ENCODE measurements at regions not wholly inside any gene's neighbourhood (a gene's known extent, or its start where the extent isn't known, plus 50 kb on each side); places are given as distances from the start of the nearest gene placed in this dataset.
"Not testable (repeated sequence)": the region's sequence is repeated elsewhere in the genome, so short reads cannot be mapped to it uniquely, and the experiment has no call there.

DNA sequence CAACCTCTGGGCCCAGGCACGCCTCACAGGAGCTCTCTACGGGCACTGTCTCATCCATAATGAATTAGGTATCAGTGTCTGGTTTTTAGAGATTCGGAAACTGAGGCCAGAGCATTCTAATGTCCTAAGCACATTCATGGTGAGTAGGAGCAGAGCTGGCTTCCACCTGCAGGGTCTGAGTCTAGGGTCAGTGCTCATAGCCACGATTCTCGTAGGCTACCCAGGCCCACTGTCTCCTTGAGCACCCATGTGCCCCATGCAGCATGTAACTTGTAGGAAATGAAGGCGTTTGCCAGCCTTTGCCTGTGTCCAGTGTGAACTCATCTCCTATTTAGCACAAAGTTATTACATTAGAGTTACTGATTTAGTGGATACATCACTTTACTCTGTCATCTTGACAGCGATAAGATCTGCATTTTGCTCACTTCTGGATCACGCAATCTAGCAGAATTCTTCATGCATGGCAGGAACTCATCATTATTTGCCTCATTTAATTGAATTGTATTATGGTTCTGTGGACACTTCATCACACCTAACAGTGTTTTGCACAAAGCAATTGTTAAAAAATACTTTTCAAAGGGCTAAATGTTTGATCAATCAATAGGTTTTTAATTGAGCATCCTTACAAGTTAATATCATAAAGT is 205.3 kb upstream of the SULF2 start:
- no peak for DNase-seq

DNA sequence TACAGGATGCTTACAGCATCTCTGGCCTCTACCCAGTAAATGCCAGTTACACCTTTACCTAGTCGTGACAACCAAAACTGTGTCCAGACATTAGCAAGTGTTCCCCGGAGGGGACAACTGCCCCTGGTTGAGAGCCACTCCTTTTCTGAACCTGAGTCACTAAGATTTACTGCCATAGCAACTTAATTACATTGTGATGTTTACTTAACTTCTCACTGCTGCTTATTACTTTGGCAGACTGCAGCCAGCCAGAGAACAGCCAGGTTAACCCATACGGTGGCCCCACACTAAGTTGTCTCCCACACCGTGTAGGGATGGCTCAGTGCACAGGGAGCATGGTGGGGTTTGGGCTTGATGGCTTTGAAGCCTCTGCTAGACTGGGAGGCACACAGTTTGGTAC is 204.7 kb upstream of the SULF2 start:
- DNase-seq, result no peak

DNA sequence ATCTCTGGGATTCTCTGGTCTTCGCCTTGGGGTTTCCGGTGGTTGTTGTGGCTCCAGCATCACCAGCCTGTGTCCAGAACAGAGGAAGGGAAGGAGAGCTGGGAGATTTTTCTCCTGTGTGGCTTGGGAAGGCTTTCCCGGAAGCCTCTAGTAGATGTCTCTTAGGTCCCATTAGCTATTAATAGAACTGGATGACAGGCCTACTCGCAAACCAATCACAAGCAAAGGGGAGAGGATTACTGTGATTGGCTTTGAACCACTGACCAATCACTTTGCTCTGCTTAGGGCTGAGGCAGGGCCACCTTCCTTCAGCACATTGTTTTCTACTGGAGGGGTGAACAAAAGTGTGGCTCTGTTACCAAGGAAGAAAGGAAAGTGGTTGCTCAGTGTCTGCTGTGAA is 203.4 kb upstream of the SULF2 start:
- no peak for DNase-seq

DNA sequence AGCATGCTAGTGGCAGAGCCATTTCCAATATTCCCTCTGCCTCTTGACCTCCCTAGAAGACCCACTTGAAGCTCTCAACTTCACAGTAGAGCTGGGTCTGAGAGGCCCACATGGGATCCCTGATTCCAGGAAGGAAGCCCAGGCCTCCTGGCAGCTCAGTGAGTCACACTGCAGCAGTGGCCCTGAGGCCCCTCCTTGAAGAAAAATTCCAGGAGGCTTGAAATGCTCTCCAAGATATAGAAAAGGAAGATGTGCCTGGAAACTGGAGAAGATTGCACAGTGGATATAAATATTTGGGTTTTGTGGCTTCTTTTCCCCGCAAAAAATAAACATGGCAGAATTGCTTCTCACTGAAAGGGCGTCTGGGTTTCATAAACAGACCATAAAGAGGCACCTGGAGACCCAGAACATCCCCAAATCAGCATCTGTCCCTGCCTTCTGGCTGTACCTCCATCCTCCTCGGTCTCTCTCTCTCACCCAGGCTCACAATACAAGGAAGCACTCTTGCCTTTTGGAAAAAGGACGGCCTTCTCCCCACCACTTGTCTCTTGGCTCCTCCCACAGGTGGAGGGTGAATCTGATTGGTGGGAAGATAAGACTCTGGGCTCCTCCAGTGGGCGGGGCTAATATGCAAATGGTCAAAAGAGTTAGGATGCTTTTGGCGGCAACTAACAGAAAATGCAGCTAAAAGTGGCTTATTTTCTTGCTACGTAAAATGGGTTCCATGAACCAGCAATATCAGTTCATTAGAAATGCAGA is 200.0 kb upstream of the SULF2 start:
- DNase-seq, result no peak

DNA sequence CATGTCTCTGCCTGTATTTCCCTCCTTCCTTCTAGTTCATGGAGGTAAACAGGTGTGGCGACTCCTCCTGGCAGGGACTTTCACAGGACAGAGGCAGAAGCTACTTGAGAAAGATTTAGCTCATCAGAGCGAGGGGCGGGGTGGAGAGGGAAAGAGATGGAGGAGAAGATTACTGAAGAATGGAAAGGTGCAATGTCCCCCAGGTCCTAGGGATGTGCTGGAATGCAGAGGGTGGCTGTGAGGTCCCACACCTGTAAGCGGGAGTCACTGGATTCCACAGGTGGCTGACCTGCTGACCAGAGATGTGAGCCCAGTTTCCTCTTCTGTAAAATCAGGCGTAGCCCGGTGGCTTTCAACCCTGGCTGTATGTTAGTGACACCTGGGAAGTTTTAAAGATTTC is 199.2 kb upstream of the SULF2 start:
- DNase-seq, result no peak

DNA sequence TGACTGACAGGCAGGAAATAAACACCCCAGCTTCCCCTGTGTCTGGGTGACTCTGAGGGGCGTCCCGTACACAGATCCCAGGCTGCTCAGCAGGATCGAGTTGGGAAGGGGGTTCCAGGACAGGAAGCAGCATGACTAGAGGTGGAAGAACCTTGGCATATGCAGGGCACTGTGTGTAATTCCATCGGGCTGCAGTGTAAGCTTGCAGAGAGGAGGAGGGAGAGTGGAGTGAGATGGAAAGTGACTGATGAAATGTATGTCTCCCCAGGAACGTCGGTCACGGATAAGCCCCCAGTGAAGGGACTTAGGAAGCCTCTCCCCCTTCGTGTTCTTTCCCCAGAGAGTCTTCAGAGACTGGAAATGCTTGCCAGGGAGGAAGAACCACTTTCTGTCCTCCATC is 198.4 kb upstream of the SULF2 start:
- not testable (repeated sequence) for DNase-seq

DNA sequence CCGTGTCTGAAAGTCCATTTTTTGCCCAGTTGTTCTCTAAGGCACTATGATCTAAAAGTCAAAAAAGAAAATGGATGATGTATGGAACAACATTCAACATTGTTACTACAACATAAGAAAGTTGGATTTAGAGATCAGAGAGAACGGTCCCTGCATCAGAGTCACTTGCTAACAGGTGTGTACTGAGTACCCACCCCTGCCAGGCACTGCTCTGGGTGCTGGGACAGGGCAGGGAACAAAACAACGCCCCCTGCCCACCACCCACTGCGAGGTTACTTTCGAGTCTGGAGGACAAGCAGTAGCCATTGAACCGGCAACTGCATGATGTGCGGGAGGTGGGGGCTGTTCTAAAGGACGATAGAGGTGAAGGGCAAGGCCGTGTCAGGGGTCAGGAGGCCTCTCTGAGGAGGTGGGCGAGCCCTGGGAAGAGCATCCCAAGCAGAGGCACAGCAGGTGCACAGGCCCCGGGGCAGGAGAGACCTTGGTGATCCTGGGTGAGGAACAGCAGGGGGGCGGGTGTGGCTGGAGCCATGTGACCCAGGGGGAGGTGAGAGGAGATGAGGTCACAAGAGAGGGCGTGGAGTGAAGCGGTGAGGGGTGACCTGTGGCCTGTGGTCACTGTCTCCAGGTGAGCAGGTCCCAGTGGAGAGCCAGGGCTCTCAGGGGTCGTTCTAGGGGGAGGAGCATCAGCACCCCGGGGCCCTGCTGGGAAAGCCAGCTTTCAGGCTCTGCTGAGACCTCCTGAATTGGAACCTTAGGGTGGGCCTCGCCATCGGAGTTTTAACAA is 197.5 kb upstream of the SULF2 start:
- no peak for DNase-seq

DNA sequence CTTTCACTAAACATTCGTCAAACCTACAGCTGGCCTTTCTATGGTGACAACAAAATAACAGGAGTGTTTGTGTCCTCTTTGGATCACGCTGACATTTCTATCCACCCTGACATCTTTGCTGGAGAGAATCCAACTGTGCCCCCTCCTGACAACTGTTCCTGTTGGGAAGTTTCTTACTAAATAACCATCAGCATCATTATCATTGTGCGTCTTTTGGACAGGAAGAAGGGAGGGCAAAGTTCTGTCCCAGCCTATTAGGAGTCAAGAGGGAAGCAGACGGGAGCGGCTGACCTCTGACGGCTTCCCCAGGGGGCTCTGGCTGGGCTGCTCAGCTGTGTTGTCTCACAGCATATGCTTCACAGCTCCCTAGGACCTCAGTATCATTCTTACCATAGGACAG is 195.9 kb upstream of the SULF2 start:
- DNase-seq, result no peak

DNA sequence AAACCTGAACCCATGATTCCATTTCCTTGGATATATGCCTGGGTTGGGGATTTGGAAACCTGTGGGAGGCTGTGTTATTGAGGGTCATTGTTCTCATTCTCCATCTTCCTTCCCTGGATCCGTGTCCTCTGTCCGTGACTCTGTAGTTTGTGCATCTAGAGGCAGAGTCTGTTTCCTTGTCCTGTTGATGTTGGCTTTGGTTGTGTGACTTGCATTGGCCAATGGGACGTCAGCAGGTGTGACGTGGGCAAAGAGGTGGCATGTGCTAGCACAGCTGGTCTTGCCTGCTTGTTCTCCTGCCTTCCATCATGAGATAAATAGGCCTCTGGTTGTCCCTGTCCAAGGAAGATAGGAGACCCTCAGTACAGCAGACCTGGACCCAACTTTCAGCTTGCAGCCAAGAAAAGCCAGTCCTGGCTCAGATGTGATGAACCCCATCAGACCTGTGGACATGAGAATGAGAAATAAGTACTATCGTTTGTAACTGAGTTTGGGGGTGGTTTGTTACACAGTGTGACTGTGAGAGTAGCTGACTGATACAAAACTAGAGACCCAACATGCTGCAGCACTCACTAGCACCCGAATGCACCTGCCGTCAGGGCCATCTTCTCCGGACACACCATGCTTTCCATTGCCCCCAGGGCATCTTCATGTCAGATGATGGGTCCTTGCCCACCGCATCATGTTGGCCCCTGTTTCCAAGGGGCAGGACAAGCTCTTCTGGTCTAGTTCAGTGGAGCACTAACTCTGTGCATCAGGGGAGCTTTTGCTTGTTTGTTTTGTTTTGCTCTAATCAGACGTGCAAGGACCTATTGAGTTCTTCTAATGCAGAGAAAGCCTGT is 195.3 kb upstream of the SULF2 start:
- no peak for DNase-seq

DNA sequence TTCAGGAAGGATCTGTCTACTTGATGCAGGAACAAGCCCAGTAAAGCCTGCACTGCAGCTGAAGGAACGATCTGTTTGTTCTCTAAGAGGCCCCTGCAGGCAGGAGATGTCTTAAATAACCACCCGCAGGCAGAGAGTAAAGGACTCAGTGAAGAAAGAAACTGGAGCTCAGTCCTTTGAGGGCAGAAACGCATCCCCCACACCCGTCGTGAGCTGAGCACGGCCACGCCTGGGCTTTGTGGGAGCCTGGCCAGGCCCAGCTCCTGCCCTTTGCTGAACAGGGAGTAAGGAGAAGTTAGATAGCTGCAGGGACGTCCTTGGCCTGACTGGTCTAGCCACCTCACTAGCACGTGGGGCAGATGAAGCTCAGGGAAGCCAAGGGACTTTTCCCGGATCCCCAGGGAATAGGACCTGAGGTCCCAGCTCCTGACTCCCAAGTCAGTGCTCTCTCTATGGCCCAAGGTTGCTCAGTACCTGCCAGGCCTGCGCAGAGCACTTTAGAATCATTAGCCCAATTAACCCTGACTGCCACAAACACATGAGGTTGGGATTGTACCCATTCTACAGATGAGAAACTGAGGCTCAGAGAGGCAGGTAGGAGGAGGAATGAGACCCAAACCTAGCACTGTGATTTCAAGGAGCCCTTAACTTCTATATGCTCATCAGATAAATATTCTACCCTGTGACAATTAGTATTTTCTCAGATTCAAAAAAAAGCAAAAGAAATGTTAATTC is 194.2 kb upstream of the SULF2 start:
- not testable (repeated sequence) for DNase-seq

DNA sequence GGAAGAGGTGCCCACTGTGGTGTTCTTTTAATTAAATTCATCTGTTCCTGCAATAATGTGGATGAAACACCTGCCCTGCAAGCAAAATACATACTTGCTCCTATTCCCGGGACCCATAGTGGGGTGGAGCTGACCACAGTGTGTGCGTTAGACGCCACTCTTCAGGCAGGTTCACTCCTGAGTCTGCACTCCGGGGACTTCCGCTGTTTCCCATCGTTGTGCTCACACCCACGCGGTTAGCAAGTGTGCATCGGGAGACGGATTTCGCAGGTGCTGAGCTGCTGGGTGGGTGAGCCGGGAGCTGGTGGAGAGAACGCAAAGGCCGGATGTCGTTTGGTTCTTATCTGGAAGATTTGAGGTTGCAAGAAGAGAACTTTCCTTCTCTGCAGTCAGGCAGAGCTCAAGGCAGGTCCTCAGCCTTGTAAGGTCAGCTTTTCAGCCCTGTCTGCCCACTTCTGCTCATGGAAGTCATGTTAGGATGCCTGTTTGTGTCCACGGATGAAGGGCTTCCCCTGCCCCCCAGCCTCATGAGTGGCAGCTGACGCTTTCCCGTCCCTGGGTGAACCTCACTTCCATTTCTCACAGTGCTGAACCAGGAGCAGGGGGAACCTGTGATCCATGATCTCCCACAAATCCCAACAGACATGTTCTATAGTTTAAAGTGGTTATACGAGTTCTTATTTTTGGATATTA is 193.3 kb upstream of the SULF2 start:
- DNase-seq, result not testable (repeated sequence)

DNA sequence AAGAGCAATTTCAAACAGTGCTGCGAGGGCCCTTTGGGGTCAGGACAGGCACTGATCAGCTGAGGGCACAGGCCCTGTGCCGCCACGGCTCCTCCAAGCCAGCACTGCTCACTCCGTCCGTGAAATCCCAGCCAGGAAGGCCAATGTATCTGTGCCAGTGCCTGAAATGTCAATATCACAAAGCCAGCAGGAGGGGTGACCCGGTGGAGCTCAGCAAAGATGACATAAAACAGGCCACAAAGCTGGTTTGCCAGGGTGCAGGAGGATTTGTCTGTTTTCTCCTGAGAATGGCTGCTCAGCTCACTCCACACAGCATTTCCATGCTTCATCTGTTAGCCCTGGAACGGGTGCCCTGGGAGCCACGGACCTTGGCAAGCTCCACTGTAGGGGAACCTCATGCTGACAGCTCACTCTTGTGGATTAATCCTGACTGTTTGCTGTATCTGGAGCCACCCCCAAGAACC is 192.5 kb upstream of the SULF2 start:
- DNase-seq, result peak in 1 of 2 experiments; percentile 28

DNA sequence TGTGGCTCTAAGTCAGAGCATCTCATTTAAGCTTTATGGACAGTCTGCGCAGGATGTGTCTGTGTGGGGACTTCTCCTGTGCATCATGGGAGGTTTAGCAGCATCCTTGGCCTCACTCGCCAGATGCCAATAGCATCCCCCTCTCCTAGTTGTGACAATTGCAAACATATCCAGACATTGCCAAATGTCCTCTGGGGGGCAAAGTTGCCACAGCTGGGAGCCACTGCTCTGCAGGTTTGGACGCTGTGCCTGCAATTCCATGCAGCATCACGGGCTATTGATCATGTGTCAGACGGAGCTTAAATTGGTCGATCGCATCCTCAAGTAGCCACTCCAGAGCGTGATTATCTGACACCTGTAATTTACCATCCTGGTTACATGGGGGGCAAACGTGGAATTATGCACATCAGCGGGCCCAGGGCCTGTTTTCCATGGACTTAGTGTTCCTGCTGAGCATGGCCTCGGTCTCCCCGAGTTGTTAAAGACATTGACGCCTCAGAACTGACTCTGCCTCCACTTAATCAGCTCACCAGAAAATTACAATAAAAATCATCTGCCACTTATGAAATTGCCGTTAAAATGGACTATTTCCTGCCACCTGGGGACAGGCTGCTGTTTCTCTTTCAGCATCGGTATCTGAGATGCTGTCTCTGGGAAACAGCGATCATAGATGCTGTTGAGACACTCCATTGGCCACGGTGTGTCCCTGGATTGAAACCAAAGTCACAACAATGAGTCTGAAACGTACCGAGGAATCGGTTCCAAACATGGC is 191.9 kb upstream of the SULF2 start:
- DNase-seq, result not testable (repeated sequence)

DNA sequence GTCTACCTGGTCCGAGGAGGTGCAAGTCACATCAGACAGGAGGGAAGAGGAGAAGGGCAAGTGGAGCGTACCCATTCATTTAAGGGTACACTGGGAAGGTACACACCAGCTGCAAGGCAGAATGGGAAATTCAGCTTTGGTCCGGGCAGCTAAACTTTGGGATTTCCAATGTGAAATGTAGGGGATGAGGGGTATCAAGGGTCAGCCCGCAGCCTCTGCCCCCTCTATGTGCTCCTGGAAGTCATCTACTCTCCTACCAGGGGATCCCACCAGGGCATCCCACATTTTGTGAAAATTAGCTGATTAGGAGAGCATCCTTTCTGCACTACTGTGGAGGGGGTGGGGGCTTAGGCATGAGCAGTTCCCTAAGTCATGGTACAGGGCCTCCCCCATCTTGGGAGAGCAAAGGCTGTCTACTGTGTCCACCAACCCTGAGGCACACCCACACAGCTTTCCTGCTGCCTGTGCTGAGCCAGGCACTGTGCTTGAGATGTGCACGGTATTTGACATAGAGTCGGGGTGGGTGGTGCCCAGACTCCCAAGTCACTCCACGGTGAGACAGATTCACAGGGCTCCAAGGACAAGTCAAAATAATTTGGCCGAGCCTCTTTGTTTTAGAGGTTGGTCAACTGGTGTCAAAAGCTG is 189.1 kb upstream of the SULF2 start:
- no peak for DNase-seq

DNA sequence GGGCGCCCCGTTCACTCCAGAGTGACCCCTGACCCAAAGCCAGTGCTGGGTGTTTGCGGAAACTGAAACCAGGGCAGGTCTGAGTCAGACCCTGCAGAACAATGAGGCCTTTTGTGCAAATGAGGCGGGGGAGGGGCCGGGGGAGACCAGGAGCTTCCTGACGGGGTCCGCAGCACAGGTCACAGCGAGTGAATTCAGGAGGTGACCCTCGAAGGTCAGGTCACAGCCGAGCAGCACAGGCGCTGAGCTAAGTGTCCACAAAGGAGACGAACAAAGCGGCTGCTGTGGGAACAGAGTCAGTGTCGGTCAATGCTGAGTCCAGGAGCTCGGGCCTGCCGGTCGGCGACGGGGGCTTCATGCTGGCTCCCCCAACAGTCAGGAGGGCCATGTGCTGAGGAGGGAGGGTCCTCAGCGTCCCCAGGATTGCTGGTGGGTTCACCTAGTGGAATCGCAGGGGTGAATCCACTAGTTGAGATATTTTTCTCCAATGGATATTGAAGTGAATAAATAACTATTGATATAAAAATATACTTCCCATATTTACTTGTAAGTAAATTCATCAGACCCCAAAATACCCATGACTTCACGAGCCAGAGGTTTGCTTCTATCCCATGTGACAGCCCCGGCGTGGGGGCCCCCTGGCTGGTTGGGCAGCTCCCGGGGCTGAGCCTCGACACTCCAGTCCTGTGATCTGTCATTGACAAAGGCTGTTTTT is 188.4 kb upstream of the SULF2 start:
- DNase-seq, result no peak

DNA sequence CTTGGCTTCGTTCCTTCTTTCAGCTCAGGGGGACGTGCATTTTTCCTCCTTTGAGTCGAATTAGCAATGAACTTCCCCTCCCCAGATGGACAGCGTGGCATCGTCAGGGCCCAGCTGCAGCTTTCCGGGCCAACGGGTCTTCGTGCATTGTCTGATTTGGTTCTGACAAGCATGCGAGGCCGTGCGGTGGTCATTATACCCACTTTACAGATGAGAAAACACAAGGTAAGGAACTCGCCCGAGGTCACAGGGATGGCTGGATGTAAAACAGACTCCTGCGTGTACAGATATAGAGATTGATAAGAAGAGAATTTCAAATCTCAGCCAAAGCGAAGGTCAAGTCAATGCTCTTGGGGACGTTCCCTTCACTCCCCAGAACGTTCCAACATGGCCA is 187.6 kb upstream of the SULF2 start:
- DNase-seq, result no peak

DNA sequence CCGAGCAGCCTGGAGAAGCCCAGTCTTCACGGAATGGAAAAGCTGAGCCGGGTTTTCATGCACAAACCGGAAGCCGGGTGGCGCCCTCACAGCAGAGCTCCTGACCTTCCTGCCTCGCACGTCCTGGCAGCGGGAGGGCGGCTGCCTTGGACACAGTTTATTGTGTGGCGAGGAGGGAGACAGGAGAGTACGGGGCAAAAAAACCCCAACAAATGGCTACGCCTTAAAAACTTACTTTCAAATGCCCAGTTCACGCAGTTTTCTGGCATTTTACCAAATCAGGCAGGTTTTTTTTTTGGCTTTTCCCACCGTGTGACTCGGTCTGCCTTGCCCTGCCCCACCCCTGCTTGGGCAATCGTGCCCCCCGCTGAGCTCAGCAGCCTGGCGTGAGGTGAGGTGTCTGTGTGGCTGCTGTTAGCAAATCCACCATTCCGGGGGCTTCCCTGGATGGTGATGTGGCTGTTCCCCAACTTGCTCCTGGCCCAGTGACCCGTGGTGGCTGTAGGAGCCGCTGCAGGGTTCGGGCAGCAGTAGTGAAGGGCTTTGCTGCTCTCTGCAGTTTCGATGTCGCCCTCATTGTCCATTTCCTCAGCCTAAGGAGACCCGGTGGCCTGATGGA is 187.1 kb upstream of the SULF2 start:
- DNase-seq, result not testable (repeated sequence)

DNA sequence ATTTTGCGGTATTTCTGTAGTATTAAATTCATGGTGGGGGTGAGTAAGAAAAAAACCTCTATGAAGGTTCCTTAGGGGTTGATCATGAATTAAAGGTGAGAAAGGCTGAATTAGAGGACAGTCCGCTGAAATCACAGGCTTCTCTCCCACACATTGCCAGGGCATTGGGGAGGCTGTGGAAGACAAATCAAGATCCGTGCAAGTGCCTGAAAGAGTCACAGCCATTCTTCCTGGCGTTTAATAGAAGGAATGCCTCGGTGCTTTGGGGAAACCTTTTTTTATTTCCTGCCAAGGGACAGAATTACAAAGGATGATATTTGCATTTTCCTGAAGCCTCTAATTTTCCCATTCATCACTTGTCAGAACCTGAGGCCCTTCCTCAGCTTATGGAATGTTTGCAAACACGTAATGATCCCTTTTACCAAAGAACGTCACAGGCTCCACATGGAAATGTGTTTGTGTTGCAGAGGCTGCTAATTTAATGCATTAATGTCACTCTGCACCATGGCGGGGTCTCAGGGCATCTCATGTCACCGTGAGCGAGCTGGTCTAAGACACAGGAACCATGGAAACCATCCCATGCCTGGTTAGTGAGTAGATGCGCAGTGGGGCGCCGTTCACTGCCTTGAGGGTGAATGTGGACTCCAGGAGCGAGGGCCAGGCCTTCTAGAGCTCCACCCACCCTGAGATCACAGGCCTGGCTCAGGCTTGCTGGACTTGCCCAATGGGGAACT is 185.9 kb upstream of the SULF2 start:
- no peak for DNase-seq
